ENCODE measurements at regions not wholly inside any gene's neighbourhood (a gene's known extent, or its start where the extent isn't known, plus 50 kb on each side); places are given as distances from the start of the nearest gene placed in this dataset.
"Not testable (repeated sequence)": the region's sequence is repeated elsewhere in the genome, so short reads cannot be mapped to it uniquely, and the experiment has no call there.

- not testable (repeated sequence) for TF ChIP-seq YY1 (IDR thresholded peaks at IDR 0.05; ENCODE audit: low read depth); GABPA (IDR thresholded peaks at IDR 0.05; ENCODE audit: low read depth); CTCF (IDR thresholded peaks at IDR 0.05); POLR2AphosphoS5 (IDR thresholded peaks at IDR 0.05; ENCODE audit: low read depth, low read length)
Observed at GRCh38 chr3:163551915-163552658, 1526.2 kb downstream of the SI start.

Data from SK-N-SH (cell line).